ENCODE measurements at regions not wholly inside any gene's neighbourhood (a gene's known extent, or its start where the extent isn't known, plus 50 kb on each side); places are given as distances from the start of the nearest gene placed in this dataset.

- DNase-seq: no peak
Measured at GRCh38 chr1:208600456-208601190, 356.4 kb upstream of the PLXNA2 start.

DNA sequence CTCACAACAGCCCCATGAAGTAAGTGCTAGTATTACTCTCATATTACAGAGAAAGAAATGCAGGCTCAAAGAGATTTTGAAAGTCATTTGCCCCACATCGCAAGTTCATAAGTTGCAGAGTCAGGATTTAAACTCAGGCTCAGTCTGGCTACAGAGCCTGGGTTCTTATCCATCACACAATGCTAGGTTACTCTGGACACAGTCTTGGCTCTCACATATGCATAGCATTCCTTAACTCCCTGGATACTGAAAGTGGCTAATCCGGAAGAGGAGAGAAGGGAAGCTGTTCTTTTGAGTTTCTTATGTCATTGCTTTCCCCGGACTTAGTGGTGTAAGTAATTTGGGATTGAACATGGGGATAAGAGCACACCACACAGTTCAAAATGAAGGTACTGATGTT is 357.4 kb upstream of the PLXNA2 start:
- DNase-seq: no peak

GRCh38 chr1:208603721-208604120 is 359.5 kb upstream of the PLXNA2 start:
- DNase-seq: no peak

DNA sequence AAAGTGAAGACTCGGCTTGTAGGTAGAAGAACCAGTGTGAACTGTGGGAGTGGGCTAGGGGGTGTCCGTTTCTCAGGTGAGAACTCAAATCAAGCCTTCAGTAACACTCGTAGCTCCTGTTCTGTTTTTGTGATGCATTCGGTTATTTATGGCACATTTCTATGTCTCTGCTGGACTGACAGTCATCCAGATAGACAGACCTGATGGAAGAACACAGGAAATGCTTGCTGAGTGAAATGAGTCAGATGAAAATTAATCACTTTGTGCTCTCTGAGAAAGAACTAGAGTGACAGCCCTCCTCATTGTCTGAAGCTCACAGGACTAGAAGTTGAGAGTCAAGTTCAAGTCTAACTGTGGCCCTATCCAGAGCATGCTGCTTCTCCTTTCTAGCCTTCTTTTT is 360.1 kb upstream of the PLXNA2 start:
- DNase-seq: peak in 2 of 3 donors; percentile 2 to 30

GRCh38 chr1:208606959-208607358 is 362.8 kb upstream of the PLXNA2 start:
- no peak for DNase-seq

DNA sequence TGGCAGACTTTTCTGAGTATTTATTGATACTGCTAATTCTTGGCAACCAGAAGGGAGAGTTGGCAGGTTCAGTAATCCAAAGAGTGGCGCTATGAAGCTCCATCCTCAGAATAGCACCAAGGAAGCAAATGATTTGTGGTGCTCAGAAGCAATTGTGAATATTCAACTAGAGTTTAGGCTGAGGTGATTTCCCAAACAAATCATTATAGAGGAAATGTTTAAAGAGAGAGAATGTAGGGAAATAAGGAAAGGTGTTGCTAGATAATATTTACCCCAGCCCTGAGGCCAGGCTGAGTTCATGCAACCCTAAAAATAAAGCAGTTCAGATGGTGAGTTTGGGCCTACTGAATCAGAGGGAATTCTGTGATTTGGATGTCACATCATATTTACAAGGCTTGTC is 363.4 kb upstream of the PLXNA2 start:
- DNase-seq: no peak

- DNase-seq: no peak
Measured at GRCh38 chr1:208614610-208615009, 370.4 kb upstream of the PLXNA2 start.

DNA sequence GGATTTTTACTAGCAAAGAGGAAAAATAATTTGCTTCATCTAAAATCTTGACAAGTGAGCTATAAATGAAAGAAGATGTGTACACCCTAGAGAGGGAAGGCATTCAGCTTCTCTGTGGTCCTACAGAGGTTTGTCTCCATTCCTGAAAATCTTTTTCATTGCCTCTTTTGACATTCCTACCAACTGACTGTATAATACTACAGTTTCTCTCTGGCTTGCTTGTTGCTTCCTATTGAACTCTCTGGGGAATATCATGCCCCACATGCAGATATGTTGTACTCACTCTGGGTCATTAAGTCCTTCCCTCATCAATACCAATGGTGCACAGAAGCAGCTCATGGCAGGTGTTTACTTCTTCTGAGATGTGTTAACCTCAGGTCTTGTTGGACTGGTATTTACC is 371.2 kb upstream of the PLXNA2 start:
- no peak for DNase-seq

- DNase-seq: no peak
Measured at GRCh38 chr1:208616776-208617175, 372.6 kb upstream of the PLXNA2 start.

DNA sequence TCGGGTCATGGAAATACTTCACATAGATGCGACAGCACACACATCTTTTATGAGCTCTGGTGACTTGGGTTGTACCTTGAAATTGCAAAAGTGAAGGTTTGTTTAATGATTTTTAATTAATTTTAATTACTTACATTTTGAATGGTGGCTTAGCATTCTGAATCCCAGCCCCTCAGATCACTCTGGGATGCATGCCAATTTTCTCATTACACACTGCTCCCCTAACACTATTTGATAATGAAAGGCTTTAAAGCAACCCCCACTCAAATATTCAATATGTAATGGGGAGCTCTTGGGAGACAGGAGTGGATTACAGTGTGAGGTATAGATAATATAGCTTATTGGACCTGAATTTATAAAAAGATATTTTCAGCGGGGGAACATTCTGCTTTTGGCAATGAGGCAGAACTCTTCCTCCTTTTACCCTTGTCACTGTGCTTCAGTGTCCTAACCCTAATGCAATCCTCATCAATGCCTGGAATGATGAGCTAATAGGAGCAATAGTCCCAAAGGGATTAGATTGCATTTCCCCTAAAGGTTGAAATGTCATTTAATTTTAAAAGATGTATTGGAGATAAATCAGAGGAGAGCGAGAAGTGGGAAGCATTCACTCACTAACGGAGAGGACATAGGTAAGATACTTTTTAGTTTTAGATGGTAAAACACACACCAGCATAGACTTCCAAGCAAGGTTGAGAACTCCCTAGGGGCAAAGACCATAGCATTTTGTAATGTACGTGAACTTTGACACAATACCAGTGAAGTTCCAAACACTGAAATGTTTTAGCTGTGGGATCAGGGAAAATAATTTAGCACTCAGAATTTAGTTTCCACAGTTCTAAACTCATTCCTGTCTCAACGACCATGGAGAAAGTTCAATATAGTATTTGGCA is 384.1 kb upstream of the PLXNA2 start:
- no peak for DNase-seq

DNA sequence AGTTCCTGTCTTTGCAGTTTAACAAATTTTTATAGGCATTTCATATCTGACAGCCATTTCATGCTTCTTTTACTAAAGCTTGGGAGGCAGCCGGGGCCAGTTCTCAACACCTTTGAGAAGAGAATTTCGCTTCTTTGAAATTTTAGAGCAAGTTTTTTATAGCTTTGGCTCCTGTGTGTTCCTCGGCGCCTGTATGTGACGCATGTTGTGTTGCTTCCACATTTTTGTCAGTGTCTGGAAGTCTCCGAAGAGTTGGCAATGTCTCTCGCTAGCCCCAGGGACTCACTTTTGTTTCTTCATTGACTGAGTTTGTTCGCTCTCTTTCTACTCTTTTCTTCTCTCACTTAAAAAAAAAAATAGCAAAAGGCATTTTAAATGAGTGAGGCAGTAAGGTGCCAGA is 386.9 kb upstream of the PLXNA2 start:
- DNase-seq: no peak

GRCh38 chr1:208631506-208631905 is 387.3 kb upstream of the PLXNA2 start:
- no peak for DNase-seq

DNA sequence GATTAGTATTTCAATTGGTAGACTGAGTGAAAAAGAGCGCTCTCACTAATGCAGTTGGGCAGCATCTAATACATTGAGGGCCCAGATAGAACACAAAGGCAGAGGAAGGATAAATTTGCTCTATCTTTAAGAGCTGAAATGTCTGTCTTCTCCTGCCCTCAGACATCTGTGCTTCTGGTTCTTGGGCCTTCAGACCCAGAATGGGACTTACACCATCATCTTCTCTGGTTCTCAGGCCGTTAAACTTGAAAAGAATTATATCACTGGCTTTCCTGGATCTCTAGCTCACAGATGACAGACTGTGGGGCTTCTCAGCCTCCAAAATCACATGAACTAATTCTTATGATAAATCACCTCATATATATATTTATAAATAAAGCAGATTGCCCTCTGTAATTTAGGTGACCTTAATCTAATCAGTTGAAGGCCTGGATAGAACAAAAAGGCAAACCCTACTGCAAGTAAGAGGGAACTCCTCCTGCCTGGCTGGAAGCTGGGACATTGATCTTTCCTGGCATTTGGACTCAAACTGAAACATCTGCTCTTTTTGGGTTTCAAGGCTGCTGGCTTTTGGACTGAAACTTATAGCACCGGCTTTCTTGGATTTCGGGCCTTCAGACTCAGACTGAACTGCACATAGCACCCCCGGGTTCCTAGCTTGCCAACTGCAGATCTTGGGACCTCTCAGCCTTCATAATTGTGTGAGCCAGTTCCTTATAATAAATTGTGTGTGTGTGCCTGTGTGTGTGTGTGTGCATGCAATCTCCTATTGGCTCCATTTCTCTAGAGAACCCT is 390.4 kb upstream of the PLXNA2 start:
- no peak for DNase-seq

DNA sequence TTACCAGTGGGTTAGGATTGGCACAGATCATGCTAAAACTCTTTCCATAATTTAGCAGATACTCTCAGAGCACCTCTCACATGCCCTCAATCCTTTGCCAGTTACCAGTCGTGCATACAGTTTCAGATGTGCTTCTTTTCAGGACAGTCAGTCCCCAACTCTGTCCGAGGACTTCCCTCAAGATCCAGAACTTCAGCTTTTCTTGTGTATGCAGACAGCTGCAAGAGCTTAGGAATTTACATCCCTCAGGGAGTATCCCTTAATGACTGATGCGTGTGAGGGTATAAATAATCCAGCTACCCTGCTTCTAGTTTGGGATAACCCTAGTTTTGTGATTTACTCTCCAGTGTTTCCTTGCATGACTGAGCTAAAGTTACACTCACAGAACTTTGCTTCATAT is 393.0 kb upstream of the PLXNA2 start:
- DNase-seq: no peak

- DNase-seq: no peak
Measured at GRCh38 chr1:208639382-208639781, 395.2 kb upstream of the PLXNA2 start.

- DNase-seq: no peak
Measured at GRCh38 chr1:208640295-208640694, 396.1 kb upstream of the PLXNA2 start.

GRCh38 chr1:208641579-208642280 is 397.5 kb upstream of the PLXNA2 start:
- no peak for DNase-seq

DNA sequence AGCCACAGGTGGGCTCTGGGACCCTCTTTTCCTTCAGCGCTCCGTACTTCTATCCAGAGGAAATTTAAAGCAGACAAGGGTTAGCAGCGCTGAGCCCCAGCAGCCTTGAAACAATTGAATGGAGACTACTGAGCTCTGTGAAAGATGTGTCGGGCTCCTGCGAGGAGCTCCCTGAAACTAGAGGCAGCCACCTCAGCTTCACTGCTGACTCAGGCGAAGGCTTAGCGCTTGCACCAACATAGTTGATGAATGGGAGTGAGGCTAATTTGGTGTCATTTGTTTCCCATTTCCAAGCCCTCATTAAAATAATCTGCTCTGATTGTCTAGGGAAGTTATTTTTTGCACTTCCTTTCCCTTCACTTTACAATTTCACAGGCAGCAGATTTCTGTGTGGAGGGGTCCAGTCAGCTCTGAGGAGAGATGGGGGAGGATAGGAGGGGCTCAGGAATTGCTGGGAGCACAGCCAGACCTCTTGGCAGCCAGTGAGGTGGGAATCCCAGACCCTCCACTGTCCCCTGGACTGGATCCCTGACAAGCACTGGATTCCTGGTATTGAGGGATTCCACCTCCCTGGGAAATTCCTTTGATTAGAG is 398.9 kb upstream of the PLXNA2 start:
- DNase-seq: no peak

GRCh38 chr1:208644401-208645160 is 400.4 kb upstream of the PLXNA2 start:
- no peak for DNase-seq

GRCh38 chr1:208646431-208646830 is 402.2 kb upstream of the PLXNA2 start:
- DNase-seq: no peak

- DNase-seq: no peak
Measured at GRCh38 chr1:208648146-208648545, 404.0 kb upstream of the PLXNA2 start.
